GM18499 (cell line): ENCODE measurements at regions not wholly inside any gene's neighbourhood (a gene's known extent, or its start where the extent isn't known, plus 50 kb on each side); places are given as distances from the start of the nearest gene placed in this dataset.

Source experiments
- ATAC-seq: cut with Tn5 transposase; IDR thresholded peaks from one replicate; pipeline ENCODE4 v1.9.1; 2021; ENCODE audit warnings: moderate number of reproducible peaks; ENCODE audit not compliant: insufficient read depth, unreplicated experiment

DNA sequence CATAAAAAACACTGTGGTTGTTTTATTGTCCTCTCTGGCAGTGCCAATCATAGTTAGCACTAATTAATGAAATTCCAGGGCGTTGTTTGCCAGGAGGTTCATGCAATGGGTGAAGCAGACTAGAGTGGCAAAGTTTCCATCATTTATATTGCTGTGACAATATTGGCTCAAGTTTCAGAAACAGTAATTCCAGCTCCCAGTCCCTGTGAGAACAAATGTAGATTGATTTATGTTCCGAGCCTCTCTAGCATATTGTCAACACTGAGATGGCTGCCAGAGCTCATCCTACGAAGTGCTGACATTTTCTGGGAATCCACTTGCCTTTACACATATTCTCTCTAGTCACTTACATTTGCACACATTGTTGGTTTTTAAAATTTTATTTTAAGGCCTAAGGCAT, 440.0 kb upstream of the IGFBP7 start:
- ATAC-seq = no peak

DNA sequence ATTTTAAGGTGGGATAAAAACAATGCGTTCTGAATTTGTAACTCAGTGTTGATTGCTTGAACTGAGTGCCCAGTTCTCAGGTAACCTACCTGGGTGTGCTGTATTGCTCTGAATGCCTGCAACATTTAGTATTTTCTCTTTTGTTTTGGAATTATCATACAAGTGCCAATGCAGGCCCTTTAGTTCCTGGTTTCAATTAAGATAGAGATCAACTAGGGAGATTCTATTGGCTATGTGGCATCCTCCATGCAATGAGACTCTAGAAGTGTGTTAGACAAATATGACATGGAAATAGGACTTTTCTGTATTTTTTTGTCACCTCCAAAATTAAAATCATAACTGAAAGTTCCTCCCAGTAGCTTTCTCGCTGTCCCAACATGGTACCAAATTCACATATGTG, 438.7 kb upstream of the IGFBP7 start:
- no peak for ATAC-seq

DNA sequence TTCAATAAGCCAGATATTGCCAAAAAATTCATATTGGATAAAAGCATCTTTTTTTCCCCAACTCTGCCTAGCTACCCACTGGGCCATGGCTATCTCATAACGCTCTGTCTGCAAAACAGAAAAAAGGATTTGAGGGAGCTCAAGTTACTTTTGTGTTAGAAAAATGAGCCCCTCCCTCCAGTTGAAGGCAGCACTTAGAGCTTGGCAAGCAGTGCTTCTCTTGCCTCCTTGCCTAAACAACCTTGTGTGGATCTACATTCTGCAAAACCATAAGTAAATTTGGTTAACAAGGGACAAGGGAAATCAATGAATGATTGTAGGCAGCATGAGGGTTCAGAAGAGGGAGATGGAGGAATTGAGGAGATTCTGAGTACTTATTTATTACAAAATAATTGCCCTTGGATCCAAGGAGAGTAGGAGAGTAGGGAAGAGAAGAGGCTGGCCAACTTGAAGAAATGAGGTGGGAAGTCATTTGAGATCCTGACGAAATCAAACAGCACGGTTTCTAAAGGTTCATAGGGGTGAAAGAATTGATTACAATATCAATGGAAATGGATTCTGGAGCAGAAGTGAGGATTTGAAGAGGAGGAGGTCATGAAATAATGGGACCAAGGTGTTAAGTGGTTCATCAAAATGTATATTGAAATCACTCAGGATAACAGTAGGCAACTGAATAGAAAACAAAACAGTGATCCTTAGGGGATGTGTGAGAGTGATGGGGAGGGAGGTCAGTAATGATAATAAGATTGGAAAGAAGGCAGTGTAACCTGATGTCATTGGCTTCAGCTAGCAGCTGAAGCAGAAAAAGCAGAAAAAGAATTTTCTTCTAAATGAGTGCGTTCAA, 434.8 kb upstream of the IGFBP7 start:
- no peak for ATAC-seq

- ATAC-seq = no peak
Measured at GRCh38 chr4:57504797-57505530, 394.8 kb upstream of the IGFBP7 start.

GRCh38 chr4:57504139-57504538, 394.0 kb upstream of the IGFBP7 start:
- no peak for ATAC-seq

DNA sequence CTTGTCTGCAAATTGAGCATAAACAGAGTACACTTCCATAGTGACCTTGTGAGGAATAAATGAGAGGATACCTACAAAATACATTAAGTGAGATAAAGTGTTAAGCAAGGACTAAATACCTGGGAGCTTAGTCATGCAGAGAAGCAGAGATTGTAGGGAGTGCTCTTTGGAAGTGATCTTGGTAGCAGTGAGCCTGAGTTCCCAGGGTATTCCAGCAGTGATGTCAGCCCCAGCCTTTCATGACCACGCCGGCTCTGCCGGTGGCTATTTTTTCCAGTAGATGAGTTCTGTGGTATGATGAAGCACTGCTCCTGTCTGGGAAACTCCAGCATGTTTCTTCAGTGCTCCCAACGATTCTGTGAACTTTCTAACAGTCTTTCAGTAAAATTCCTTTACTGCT, 391.5 kb upstream of the IGFBP7 start:
- no peak for ATAC-seq

GRCh38 chr4:57499786-57500185, 389.6 kb upstream of the IGFBP7 start:
- ATAC-seq = no peak

DNA sequence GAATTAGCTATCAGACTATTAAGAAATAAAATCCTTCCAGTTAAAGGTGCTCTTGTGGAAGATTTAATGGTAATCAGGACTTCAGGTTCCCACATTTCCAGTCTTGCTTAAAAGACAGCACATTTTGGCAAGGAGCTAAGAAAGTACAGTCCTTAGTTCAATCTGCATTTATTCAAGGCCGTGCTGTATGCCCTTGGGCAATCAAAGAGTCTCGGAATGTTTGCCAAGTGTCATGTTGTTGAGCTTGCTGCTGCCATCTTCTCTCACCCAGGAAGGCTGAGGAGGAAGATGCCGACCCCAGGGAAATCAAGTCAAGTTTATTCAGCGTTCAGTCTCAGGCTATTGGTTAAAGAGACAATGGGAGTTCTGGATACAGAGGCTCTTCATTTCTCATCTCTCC, 388.1 kb upstream of the IGFBP7 start:
- no peak for ATAC-seq

DNA sequence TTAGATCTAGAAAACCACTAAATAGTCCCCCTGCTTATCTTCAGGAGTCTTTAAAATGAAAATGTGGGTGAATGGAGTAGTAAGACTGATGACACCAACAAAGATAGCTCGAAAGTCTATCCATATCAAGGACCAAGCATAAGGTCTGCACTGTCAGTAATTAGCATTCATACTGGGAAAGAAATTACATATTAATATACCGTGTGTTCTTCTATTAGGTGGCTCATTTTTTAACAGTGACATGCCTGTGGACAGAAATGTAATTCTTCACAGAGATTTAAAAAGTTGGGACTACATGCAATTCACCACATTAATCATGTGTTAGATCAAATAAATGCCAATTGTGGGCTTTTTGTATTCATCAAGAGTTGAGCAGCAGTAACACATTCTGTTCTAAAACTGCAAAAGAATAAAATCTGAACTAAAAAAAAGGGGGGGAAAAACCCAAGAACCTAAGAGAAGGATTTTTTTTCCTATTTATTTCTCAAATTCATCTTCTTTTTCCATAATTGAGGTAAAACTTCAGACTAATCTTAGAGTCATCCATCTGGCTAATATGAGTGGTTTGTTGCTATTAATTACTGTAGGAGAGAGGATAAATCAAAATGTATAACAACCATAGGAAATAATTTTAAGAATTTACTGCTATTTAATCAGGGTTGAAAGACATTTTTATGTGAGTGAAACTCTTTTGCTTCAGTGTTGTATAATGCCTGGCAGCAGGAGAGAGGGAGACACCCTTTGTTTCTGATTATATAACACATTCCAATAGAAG, 386.7 kb upstream of the IGFBP7 start:
- no peak for ATAC-seq

DNA sequence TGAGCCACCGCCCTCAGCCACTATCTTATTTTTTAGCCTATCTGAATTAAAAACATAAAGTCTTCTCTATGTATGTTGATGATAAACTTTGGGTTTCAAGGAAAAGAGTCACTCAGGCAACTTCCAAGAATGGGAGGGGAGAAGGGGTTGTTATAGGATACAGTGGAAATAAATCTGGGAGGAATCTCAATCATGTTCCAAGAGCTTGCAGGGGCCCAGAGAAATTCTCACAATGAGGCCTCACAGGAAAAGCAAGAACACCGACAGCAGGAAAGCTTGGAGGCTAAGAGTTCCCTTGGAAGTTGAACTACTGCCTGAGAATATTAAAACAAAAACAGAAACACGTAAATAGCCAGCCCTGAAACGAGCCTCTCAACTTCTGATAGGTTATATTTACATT, 384.6 kb upstream of the IGFBP7 start:
- no peak for ATAC-seq

- no peak for ATAC-seq
Measured at GRCh38 chr4:57492251-57492878, 382.2 kb upstream of the IGFBP7 start.

DNA sequence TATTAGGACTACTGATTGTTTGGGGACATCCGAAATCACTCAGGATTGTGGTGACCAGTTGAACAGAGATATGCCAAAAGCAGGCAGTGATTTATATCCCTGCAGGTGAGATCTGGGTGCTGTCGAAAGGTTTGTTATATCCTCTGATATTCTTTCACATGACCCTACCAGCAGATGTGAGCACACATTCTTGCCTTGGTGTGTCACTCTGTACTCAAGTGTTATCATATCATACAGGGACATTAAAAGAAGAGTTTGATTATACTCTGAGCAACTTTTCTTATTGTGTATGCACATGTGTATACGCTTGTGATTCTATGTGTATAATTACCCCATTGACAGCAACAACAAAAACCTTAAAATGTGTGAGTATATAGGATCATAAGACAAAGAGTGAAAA, 381.2 kb upstream of the IGFBP7 start:
- no peak for ATAC-seq

GRCh38 chr4:57490520-57491255, 380.5 kb upstream of the IGFBP7 start:
- no peak for ATAC-seq

DNA sequence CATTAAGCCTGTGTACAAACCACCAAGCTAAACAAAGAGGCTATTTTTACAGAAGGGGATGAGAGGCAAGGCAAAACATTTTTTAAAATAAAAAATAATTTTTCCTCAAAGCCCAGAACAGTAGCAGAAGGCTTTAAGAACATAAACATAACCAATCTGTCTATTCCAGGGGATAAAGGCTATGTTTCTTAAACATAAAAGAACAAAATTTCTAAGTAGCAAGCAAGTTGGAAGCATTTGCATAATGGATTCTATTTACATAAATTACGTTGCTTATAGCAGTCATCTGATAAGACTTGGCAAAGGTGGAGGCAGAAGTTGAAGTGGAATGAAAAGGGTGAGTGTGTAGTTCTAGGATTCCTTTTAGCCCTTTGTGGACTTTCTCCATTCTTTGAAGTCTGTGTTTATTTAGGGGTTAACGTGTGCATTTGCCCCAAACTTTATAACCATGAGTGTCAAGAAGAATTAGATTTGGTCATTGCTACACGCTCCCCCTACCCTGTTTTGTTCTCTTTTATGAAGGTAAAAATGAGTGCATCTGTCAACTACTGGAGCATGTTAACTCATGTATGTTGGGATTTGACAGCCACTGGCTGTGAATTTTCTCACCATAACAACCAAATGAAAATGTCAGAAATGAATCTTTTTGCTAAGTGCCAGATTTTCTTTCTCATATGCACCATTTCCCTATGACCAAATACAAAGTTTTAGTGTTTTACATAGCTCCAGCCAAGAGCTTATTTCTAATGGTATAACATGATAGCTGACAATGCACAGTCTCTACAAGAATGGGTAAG, 378.4 kb upstream of the IGFBP7 start:
- no peak for ATAC-seq

DNA sequence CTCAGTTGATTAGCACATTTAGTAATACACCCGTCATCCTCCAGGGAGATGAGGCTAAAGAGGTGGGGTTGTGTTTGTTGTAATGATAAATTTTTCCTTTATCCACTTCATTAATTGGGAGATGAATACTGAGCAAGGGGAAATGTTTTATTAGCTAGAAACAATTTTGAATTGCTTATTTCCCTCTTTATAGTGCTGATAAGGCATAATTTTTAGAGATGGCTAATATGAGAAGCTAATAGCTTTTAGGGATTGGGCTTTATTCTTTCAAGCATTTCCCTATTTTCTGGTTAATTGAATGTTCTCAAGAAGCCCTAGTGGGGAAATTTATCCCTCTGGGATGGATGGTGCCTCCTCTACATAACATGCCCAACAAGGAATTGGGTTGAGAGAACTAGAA, 365.2 kb upstream of the IGFBP7 start:
- no peak for ATAC-seq

DNA sequence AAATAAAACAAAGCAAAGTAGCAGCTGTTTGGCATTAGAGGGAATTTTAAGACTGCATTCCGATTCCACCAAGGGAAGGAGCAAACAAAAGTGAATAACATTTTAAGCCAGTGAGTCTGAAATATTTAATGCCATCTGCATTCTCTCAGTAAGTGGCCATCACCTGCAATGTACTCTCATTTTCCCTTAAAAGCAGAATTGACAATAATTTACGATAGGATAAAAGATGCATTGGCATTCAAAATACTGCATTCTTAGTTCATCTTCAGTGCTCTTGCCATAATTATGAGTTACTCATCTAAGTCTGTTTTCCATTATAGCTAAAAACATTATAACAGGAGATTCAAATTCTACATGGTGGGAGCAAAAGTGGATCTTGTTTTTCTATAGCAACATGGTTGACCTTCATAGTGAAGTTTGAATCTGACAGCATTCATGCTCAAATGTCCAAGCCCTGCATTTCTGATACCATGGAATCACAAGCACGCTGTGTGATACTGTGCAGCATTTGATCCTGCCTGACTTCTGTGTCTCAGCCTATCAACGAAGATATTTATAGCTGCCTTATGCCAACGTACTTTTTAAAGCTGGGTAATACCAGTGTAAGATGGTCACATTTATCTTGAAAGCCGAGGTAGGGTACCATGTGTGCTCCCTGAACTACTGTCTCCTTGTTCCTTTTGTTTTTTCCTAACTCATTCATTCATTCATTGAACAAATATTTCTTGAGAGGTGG, 355.3 kb upstream of the IGFBP7 start:
- no peak for ATAC-seq

GRCh38 chr4:57462843-57463242, 352.7 kb upstream of the IGFBP7 start:
- ATAC-seq = no peak

GRCh38 chr4:57460967-57461366, 350.8 kb upstream of the IGFBP7 start:
- no peak for ATAC-seq
